ENCODE measurements at regions not wholly inside any gene's neighbourhood (a gene's known extent, or its start where the extent isn't known, plus 50 kb on each side); places are given as distances from the start of the nearest gene placed in this dataset.
"Not testable (repeated sequence)": the region's sequence is repeated elsewhere in the genome, so short reads cannot be mapped to it uniquely, and the experiment has no call there.

DNA sequence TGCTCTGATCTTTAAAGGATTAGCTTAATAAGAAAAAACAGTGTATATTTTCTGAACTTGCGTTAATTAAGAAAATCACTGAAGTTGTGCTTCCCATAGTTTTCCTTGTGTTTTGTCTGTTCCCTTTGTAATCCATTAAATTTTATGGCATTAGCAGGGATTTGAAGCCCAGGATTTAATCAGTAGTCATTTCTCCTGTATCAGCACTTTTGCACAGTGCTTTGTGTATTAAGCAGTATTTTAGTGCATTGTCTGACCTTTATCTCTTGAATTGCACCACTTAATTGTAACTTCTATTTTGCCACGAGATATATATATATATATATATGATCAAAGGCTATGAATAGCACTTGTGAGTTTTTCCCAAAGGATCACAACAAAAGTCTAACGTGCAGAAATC lies 133.7 kb downstream of the S1PR1 start:
- DNase-seq (ENCODE audit: low spot score), result no peak

DNA sequence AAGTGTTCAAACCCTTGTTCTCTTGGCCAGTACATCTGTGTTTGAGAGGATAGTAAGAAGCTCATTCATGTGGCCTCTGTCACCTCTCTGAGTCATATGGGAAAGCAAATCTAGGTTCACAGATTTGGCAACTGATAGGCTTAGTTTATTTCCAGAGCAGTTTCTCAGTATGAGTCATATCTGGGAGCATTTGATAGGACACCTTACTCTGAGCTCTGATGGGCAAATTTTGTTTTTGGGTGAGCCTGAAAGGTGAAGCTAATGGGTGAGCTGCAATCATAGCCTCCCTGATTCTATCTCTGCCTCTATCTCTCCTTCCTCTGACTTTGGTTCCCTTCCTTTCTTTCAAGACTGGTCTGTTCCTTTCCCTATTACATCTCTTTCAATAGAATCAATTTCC lies 134.4 kb downstream of the S1PR1 start:
- DNase-seq (ENCODE audit: low spot score), result peak; percentile 86

DNA sequence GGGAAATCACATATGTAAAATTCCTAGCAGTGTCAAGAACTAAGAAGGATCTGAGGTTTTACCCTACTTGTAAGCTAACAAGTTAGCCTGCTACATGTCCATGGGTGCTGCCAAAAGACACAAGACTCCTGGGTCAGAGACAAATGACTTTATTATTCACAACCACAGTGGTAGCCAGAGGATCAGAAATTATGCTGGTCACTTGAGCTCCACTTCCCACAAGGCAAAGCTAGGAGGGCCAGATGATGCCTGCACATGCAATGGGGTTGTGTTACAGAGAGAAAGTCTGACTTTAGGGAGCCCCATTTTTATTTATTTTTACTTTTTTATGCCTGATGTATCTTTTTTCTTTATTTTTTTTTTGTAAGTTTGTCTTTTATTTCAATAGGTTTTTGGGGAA lies 136.8 kb downstream of the S1PR1 start:
- DNase-seq (ENCODE audit: low spot score), result no peak

DNA sequence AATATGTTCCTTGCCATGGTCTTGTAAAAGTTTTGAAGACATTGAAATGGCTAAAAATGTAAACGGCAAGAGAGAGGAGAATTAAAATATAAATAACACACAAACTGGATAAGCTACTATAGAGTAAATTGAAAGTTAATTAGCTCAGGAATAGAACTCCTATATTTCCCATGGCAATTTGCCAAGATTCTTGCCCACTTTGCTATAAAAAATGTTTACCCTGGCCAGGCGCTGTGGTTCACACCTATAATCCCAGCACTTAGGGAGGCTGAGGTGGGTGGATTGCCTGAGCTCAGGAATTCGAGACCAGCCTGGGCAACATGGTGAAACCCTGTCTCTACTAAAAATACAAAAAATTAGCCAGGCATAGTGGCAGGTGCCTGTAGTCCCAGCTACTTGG lies 138.6 kb downstream of the S1PR1 start:
- DNase-seq (ENCODE audit: low spot score), result not testable (repeated sequence)

DNA sequence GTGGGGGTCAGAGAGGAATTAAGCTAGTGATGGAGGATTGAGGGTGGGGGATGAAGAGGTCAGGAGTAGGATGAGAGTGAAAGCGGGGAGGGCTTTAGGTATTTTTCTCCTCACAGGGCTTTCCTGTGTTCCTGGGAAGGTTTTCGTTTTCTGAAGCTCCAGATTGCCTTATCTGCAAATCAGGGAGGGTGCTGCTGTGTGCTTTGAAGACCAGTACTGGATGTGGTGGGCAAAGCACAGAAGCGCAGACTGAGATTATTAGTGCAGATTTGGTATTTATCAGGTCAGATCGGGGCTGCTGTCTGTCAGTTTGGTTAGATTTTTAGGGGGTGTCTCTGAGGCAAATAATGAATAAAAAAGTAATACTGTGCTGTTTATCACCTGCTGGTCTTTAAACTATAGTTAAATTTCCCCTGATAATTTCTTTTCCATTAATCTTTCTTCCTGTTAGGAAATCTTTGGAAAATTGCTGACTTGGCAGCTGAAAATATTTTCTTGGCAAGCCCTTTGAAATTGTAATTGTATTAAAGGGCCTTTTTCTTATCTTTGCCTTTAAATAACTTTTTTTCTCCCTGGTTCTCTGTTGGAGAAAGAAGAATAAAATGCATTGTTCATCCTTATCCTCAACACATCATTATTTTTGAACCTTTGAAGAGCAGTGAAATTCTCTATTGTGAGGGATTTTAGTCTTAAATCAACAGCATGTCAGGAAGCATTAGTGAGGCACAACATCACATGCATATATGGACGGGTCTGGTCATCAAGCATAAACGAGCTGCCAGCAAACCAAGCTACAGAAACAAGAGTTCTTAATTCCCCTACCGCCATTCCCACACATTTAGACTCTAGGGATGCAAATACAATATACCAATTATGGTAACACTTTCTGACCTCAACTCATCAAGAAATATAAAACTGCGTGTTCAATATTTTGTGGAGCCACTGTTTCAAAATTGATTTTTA lies 139.6 kb downstream of the S1PR1 start:
- DNase-seq (ENCODE audit: low spot score), result no peak

DNA sequence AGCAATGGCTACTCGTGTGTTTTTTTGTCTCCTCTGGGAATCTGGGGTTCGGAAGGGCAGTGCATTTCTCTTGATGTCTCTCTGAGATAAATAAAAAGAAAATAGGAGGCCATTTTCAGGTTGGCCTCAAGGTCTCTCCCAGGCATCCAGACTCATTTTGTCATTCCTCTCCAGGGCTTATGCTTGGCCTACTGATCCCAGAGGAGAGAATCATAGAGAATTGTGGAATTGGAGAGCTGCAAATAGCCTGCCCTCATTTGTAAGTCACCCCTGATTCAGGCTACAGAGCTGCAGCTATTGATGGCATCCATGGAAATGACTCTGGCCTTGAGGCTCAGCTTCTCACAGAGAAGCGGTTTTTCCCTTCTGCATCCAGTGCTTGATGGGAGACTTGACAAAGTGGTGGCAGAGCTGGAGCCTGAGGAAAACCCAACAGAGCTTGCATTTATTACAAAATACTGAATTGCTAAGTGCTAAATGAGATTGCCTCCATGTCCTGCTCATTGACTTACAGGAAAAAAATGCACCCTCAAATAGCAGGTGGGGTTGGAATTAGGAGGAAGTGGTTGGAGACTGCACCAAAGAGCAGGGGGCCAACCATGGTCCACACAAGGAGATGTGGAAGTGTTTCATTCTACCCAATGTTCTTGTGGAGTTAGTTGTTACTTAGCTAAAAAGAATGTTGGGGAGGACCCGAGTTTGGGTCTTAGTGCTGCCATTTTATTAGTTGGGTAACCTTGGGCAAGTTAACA lies 140.4 kb downstream of the S1PR1 start:
- DNase-seq (ENCODE audit: low spot score), result no peak

DNA sequence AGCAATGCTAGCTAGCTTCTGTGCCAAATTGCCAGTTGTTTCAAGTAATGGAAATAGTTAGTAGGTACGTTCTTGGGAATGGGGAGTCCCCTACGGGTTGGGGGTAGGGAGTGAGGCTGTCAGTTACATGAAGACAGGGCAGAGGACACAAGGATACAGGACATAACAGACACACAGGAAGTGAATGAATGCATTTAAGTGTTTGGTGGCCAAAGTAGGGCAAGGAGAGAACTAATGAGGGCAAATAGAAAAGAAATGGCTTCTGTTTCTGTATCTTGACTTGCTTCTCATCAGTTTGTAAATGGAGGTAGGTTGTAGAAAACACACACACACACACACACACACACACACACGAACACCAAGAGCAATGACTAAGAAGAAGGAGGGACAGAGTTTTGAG lies 142.2 kb downstream of the S1PR1 start:
- DNase-seq (ENCODE audit: low spot score), result no peak

DNA sequence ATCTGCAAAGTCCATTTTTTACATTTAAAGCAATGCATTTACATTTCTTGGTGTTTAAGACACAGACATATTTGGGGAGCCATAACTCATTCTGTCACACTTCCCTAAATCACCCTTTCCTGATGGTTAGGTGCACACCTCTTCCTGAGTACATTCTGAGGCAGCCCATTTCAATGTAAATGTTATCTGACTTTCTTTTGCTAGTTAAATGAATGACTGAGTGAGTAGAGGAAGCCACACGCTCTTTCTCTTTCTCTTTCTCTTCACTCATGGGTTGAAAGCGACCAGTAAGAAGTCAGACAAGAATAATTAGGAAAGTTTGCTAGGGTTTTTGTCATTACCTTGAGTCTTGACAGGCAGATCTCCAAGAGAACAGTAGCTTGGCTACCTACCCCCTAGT lies 143.1 kb downstream of the S1PR1 start:
- DNase-seq (ENCODE audit: low spot score), result no peak

DNA sequence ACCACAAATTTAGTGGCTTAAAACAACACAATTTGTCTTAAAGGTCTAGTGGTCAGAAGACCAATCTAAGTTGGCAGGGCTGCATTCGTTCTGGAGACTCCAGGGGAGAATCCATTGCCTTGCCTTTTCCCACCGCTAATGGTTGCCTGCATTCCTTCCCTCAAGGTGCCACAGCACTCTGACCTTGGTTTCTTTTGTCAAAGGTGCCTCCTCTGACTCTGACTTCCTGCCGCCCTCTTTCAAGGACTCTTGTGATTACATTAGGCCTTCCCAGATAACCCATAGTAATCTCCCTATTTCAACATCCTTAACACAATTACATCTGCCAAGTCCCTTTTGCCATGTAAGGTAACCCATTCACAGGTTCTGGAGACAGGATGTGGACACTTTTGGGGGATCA lies 145.3 kb downstream of the S1PR1 start:
- no peak for DNase-seq (ENCODE audit: low spot score)

DNA sequence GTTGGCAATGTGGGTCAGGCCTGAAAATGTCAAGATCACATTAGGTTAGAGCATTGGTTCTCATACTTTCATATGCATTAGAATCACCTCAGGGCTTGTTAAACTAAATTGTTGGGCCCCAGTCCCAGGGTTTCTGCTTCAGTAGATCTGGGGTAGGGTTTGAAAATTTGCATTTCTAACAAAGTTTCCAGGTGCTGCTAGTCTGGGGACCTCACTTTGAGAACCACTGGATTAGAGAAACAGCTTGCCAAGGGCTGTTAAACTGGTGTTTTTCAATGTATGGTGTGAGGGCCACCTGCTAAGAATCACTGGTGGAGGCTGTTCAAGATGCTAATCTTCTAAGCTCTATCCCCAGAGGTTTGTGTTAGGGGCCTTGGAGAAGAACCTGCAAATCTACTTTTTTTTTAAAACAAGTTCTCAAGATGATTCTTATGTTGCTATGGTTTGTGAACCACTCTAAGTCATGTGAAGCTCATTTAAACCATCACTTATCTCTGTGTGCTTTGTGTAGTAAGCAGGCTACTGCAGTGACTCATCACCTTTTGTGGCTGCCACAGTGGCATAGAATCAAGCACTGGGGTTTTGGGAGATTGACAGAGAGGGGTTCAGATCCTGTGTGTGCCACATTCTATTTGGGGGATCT lies 152.2 kb downstream of the S1PR1 start:
- DNase-seq (ENCODE audit: low spot score), result peak; percentile 27

DNA sequence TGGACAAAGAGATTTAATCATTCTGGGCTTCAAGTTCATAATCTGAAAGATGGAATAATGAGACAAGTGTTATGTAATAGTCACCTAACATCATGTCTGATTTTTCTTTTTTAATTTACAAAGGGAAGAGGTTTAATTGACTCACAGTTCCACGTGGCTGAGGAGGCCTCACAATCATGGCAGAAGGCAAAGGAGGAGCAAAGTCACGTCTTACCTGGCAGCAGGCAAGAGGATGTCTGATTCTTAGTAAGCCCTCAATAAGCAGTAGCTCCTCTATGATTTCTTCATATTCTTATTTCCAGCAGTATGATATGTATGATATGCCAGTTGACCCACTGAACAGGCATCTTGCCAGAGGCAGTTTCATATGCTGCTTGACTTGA lies 152.7 kb downstream of the S1PR1 start:
- no peak for DNase-seq (ENCODE audit: low spot score)

DNA sequence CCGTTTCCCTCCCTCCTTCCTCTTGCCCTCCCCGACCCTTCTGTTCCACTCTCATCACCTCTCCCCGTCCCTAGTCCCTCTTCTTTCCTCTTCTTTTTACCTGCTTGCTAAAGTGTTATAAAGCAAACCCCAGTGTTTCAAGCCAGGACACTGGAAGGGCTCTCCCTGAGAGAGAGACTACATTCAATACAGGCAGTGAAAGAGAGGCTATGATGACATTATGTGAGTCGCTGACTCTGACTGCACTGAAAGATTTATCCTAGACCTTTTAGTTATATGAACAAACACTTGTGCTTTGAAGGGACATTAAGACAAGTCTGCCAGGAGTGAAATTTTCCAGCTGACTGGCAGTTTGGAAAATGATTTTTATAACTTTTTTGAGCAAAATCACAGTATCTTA lies 155.7 kb downstream of the S1PR1 start:
- no peak for DNase-seq (ENCODE audit: low spot score)

DNA sequence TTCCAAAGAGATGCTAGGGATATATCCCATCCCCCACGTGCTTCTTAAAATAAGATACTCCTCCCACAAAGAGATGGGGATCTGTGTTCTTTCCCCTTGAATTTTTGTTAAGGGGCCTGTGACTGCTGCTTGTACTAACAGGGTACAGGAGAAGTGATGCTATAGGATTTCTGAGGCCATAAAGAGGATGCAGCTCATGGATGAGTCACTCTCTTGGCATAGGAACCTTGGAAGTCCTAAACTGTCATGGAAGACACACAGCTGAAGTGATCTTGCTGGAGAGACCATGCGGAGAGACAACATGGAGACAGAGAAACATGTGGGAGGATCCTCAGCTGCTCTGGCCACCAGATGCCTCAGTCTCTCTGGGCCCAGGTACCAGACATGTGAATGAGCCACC lies 157.2 kb downstream of the S1PR1 start:
- DNase-seq (ENCODE audit: low spot score), result peak; percentile 16

DNA sequence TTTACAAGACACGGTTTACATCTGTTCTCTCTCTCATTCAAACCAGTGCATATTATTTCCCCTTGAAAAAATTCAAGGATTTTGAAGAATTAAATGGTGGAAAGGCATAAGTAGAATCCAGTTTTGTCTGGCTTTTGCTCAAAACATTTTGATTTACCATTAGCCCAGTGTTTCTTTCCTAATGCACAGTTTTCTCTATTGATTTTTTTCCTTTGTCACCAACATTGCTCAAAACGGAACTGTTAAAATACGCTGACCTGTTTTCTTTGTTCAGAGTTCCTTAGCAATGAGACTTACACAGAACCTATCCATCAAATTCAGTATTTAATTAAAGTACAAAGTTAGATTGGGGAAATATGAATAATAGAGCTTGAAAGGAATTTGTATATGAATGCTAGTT lies 162.4 kb downstream of the S1PR1 start:
- DNase-seq (ENCODE audit: low spot score), result no peak

DNA sequence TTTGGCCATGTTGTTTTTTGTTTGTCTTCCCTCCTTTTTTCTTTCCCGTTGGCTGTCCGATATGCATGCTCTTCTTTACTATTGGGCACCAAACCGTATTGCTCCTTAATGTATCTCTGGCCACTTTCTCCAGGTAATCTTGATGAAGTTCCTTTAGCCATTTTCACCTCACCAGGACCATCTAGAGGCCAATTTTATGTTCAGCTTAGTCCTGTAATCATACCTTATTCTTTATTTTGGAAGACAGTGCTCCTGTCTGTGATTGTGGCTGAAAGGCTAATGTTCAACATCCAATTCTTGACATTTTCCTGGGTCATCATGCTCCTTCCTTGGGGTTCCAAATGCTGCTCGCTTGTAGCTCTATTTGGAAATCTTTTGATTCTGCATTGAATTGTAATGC lies 169.5 kb downstream of the S1PR1 start:
- DNase-seq (ENCODE audit: low spot score), result no peak

DNA sequence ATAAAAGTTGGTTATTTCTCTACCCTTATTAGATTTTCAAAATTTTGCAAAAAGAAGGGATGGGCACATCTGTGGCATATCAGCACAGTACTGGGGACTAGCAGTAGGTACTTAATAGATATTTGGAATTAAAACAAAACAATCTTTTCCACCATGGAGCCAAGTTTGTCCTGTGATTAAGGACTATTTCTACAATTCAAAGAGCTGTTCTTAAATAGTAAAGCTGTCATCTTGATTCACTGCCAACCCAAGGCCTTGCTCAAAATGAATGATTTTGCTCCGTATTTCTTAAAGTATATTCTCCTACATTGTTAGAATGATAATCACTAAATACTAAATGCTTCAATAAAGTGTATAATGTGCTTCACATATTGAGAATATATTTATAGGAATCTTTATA lies 169.9 kb downstream of the S1PR1 start:
- DNase-seq (ENCODE audit: low spot score), result no peak

DNA sequence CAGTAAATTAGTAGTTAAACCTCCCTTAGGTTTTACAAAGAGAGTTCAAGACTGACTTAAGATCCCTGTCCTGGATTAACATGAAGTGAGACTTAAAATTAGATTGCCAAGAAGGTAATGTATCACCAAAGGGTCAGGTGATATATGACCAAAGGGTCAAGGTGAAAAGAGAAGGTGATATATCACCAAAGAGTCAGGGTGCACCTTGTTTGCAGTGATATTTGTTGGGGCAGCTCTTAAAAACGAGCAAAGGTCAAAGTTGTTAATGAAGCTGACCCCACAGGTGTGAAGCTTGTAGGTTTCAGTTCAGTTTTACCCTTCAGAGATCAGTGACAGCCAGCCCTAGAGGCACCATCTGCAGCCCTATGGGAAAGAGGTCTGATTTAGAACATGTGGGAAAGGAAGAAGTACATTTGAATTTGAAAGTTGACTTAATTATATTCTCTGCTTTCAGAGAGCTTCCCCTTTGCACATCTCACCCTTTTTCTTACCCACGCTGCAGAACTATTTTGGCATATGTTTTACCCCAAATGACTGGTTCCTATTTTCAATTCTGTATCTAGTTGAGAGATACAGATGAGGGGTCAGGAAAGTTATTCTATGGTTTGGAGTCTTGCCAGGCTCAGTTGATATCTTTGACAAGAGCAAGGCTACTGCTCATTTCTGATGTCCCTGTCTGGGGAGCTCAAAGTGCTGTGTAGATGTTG lies 170.8 kb downstream of the S1PR1 start:
- no peak for DNase-seq (ENCODE audit: low spot score)

DNA sequence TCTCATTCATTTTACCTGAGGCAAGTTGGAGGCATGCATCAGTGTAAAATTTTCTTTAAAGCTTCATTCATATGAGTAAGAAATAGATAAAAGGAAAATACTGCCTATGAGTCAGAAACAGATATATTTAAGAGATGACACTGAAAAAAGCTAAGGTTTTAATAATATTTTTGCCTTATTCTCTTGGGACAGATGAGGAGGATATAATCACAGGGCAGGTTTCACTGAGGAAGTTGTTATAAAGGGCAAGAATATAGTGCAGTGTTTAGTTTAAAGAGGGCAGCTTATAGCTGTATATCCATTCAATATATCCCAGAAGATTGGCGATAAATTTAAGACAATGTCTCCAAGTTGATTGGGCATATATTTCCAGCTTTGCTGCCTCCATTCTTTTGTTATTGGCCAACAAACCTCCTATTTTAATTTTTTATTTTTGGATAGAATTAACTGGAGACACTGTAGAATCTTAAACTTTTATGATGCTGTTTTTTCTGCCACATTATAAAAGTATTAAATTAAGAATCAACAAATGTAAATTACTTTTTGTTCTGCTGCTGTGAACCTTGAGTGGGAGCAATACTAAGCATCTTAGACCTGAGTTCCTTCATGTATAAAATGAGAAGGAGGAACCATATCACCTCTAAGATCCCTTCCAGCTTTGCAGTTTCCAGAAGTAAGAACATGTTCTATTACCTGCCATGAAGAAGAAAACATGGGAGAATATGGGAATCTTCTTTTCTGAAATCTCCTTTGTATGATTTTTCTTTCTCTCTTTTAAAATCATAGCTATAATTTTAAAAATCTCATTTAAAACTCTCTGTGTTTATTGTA lies 171.6 kb downstream of the S1PR1 start:
- no peak for DNase-seq (ENCODE audit: low spot score)

DNA sequence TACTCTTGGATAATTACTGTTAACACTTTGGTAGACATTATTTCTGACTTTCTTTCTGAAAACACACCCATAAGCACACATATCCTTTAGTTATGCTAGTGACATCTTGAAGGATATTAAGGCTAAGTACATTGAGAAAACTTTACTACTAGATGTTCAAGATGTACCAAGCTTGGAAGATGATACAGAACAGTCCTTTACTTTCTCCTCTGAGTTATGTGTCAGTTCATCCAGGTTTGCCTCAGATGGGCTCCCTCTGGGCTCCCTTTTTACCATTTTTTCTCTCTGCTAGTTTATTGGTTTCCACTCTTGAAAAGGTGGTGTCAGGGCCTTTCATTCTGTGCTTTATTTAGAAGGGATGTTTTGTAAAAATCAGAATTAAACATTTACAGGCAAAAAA lies 172.3 kb downstream of the S1PR1 start:
- DNase-seq (ENCODE audit: low spot score), result no peak

DNA sequence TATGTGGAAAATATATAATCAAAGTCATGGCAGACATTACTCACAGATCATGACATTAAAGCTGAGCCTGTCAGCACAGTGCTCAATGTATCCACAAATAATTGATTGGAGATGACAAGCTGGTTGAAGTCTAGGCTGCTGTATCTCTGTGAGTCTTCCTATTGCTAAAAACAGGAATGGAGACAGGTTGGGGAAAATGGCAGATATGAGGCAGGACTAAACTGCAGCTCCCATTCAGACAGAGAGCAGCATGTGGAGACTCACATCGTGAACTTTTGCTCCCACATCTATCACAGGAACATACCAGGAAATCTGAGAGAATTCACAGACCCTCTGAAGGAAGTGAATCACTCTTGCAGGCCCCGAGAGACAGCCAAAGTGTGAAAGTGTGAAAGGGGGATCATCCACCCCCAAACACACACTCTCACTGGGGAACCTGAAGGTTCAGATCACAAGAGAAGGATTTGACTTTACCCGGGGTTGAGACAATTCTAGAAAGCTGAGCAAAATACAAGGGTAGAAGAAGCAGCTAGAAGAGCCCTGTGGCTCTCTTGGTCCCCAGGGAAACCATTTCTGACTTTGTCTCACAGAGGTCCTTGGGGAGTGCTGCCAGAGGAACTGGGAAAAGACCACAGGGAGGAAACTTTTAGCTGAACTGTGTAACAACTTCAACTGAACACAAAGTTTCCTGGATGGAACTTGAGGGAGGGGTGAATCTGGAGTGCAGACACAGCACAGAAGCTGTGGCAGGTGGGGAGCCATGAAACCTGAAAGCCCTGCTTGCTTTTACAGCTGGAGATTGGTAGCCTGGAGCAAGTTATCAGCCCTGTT lies 173.4 kb downstream of the S1PR1 start:
- DNase-seq (ENCODE audit: low spot score), result no peak

All from A172 (cell line).